Endothelial cell of umbilical vein (primary cell): ENCODE measurements at regions not wholly inside any gene's neighbourhood (a gene's known extent, or its start where the extent isn't known, plus 50 kb on each side); places are given as distances from the start of the nearest gene placed in this dataset.

Experiments
- BruUV-seq: library from RNA; stranded (reverse); fragments of 400-500 nt; replicated peaks from 2 replicates; lab custom pipeline; 2021; lab: Mats Ljungman, UMichigan
- CTCF ChIA-PET: fragments of 300-600, 350-600 bp; sonication (Branson Sonifier 250); formaldehyde crosslinking; loops from one replicate; lab custom pipeline; 2021; ENCODE audit warnings: antibody characterized with exemption, inconsistent platforms; lab: Charles Lee
- POLR2A ChIA-PET: fragments of 300-600, 350-600 bp; sonication (Branson Sonifier 250); formaldehyde crosslinking; loops from one replicate; lab custom pipeline; 2021; ENCODE audit warnings: antibody characterized with exemption, inconsistent platforms; lab: Charles Lee
- DNase-seq: peaks from one replicate; pipeline ENCODE4 v3.0.0-alpha.2; 2011; ENCODE audit warnings: low read depth, low spot score
- FAIRE-seq: peaks from 2 replicates; lab custom pipeline; 2011; peaks lifted over from hg19 to GRCh38; lab: Jason Lieb, UNC
- H2AFZ ChIP-seq: 2 replicates; pipeline ENCODE4 v1.6.0; 2012; ENCODE audit warnings: low read depth, low read length, control low read depth, inconsistent platforms
- H3K27ac ChIP-seq: 2 replicates; pipeline ENCODE4 v1.5.1; 2011; ENCODE audit warnings: low read depth, mild to moderate bottlenecking, control low read depth, low read length, moderate library complexity; ENCODE audit not compliant: insufficient read depth
- H3K27me3 ChIP-seq, 2 experiments: 2 replicates each; pipeline versions ENCODE4 v1.6.0 to v1.6.1; 2011; ENCODE audit warnings: low read length in 2 of 2, mixed read lengths in 1 of 2; ENCODE audit not compliant: control insufficient read depth in 2 of 2, insufficient read depth in 2 of 2
- H3K36me3 ChIP-seq, 2 experiments: 2 replicates in 1 of 2; 3 replicates in 1 of 2; pipeline ENCODE4 v1.5.1; 2011; ENCODE audit warnings: low read length in 2 of 2, mild to moderate bottlenecking in 1 of 2, moderate library complexity in 1 of 2; ENCODE audit not compliant: control insufficient read depth in 2 of 2, insufficient read depth in 2 of 2; ENCODE audit errors: extremely low read depth in 1 of 2
- H3K4me1 ChIP-seq: 3 replicates; pipeline ENCODE4 v1.5.1; 2011; ENCODE audit warnings: mild to moderate bottlenecking, low read length; ENCODE audit not compliant: control insufficient read depth, insufficient read depth; ENCODE audit errors: extremely low read depth
- H3K4me2 ChIP-seq: 2 replicates; pipeline ENCODE4 v1.6.1; 2011; ENCODE audit warnings: low read length, control low read depth, mixed read lengths; ENCODE audit not compliant: insufficient read depth
- H3K4me3 ChIP-seq, 3 experiments: fragments of 200-600 bp in 1 of 3; sonication (generic), shearing (Covaris generic) in 1 of 3; replicated peaks in 1 of 3; 2 replicates each; pipeline ENCODE4 v1.5.1; 2011 to 2016; ENCODE audit warnings: control low read depth in 3 of 3, low read length in 3 of 3, mild to moderate bottlenecking in 2 of 3, inconsistent platforms in 1 of 3, low read depth in 1 of 3, moderate library complexity in 1 of 3; ENCODE audit not compliant: insufficient read depth in 1 of 3
- H3K79me2 ChIP-seq: 2 replicates; pipeline ENCODE4 v1.6.0; 2012; ENCODE audit warnings: low read length, inconsistent platforms; ENCODE audit not compliant: control insufficient read depth, insufficient read depth
- H3K9ac ChIP-seq: replicated peaks from 2 replicates; pipeline ENCODE3; 2011; ENCODE audit warnings: low read length, control low read depth; ENCODE audit not compliant: insufficient read depth; ENCODE audit errors: extremely low read depth
- H3K9me1 ChIP-seq: replicated peaks from 3 replicates; pipeline ENCODE4 v1.6.0; 2011; ENCODE audit warnings: mild to moderate bottlenecking, low read length; ENCODE audit not compliant: control insufficient read depth, insufficient read depth; ENCODE audit errors: extremely low read depth
- H3K9me3 ChIP-seq: replicated peaks from 2 replicates; pipeline ENCODE4 v1.5.1; 2012; ENCODE audit warnings: low read length, inconsistent platforms; ENCODE audit not compliant: control insufficient read depth, insufficient read depth
- H4K20me1 ChIP-seq: replicated peaks from 2 replicates; pipeline ENCODE3; 2011; ENCODE audit warnings: mild to moderate bottlenecking, low read length; ENCODE audit not compliant: control insufficient read depth, insufficient read depth; ENCODE audit errors: extremely low read depth
- EZH2 ChIP-seq: IDR thresholded peaks from 2 replicates; pipeline ENCODE4 v1.6.1; 2012; ENCODE audit warnings: borderline replicate concordance, low read depth, mild to moderate bottlenecking, moderate library complexity, low read length, inconsistent platforms; ENCODE audit not compliant: severe bottlenecking
- FOS ChIP-seq: IDR thresholded peaks from 2 replicates; pipeline ENCODE4 v1.6.1; 2011; ENCODE audit warnings: mild to moderate bottlenecking, low read length, moderate library complexity, borderline replicate concordance; ENCODE audit not compliant: insufficient read depth
- GATA2 ChIP-seq: IDR thresholded peaks from 2 replicates; pipeline ENCODE4 v1.7.0; 2011; ENCODE audit warnings: low read depth, mild to moderate bottlenecking, moderate library complexity, mixed read lengths, low read length; ENCODE audit not compliant: insufficient read length, insufficient read depth
- JUN ChIP-seq: IDR thresholded peaks from 2 replicates; pipeline ENCODE4 v1.6.1; 2011; ENCODE audit warnings: borderline replicate concordance, low read depth; ENCODE audit not compliant: insufficient read length, insufficient read depth
- MYC ChIP-seq: IDR thresholded peaks from one replicate; pipeline ENCODE4 v1.6.1; 2011; ENCODE audit warnings: mild to moderate bottlenecking, low read depth, low read length
- POLR2A ChIP-seq: IDR thresholded peaks from 2 replicates; pipeline ENCODE4 v1.6.1; 2012; ENCODE audit warnings: low read depth, mild to moderate bottlenecking, control low read depth, low read length
- POLR2AphosphoS5 ChIP-seq: IDR thresholded peaks from 2 replicates; pipeline ENCODE4 v1.6.1; 2012; ENCODE audit warnings: low read depth, mild to moderate bottlenecking, control low read depth, low read length, moderate library complexity; ENCODE audit not compliant: insufficient read depth
- dilution Hi-C: fragments of 300-500 bp; cut with MboI; formaldehyde crosslinking; loops from one replicate; pipeline ENCODE4 v1.15.0; 2019; ENCODE audit warnings: low sequenced_read_pairs; ENCODE audit not compliant: extremely low pct_ligation_motif_present
- intact Hi-C: fragments of 100-400 bp; cut with micrococcal nuclease; formaldehyde crosslinking; loops from one replicate; pipeline ENCODE4 v1.10.0; 2022
- TF ChIP-seq, protein P1 (sequence below): IDR thresholded peaks from 2 replicates; pipeline ENCODE4 v1.6.1; 2011; ENCODE audit not compliant: insufficient read depth, insufficient read length
- TF ChIP-seq, protein P2 (sequence below), 2 donors: IDR thresholded peaks; 1 replicate in 1 of 2; 2 replicates in 1 of 2; pipeline ENCODE4 v1.5.1; 2011; ENCODE audit warnings: low read length in 2 of 2, mild to moderate bottlenecking in 2 of 2, moderate library complexity in 2 of 2, control low read depth in 1 of 2, inconsistent platforms in 1 of 2, low read depth in 1 of 2; ENCODE audit not compliant: insufficient read depth in 1 of 2; ENCODE audit errors: extremely low read depth in 1 of 2

DNA sequence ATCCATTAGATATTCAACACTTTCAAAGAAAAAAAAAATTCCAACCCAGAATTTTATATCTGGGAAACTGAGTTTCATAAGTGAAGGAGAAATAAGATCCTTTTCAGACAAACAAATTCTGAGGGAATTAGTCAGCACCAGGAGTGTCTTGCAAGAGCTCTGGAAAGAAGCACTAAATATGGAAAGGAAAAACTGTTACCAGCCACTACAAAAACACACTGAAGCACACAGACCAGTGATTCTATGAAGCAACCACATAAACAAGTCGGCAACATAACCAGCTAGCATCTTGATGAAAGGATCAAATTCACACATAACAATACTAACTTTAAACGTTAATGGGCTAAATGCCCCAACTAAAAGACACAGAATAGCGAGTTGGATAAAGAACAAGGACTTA is 368.4 kb upstream of the MIR17HG start:
- H3K4me3 ChIP-seq, result no peak overlapping the region
- FAIRE-seq (no peak), DNase-seq (no peak)
- H3K27ac ChIP-seq, result no peak overlapping the region
- ChIA-PET POLR2A (no interaction called here), CTCF (no interaction called here)
- no peaks in the 10 kb centered on the region for H3K36me3 ChIP-seq
- no TSS peak for BruUV-seq
- no peak overlapping the region for H3K9ac ChIP-seq
- no peaks in the 10 kb centered on the region for H4K20me1 ChIP-seq
- no peaks in the 10 kb centered on the region for H3K9me1 ChIP-seq
- no peaks in the 10 kb centered on the region for H3K9me3 ChIP-seq
- dilution Hi-C loops (no loop called here), intact Hi-C loops (no loop called here)
- no peak for TF ChIP-seq POLR2A
- TF ChIP-seq, protein P1, sequence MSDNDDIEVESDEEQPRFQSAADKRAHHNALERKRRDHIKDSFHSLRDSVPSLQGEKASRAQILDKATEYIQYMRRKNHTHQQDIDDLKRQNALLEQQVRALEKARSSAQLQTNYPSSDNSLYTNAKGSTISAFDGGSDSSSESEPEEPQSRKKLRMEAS, result no peak
- H3K4me1 ChIP-seq, result no peaks in the 10 kb centered on the region
- no peak overlapping the region for H2AFZ ChIP-seq
- H3K27me3 ChIP-seq, result no peaks in the 10 kb centered on the region
- H3K4me2 ChIP-seq, result no peak overlapping the region
- no peaks in the 10 kb centered on the region for H3K79me2 ChIP-seq

DNA sequence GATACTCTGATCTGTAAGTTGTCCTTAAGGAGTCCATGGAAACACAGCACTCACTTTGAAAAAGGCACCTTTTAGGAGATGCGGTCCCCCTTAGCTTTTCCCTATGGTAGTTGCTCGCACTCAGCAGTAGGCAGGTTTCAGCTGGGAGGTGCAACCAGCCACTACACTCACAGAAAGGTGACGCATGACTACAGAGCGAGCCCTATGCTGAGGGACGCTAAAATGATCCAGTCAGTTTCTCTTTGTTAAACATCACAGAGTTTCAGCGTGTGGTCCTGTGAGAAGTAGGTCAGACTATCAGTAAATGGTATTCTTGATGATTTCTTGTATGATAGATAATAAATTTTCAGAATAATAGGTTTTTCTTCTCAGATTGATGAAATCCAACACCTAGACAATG is 362.7 kb upstream of the MIR17HG start:
- Histone ChIP-seq H3K27me3 (no peaks in the 10 kb centered on the region), H3K9ac (no peak overlapping the region), H3K4me1 (no peaks in the 10 kb centered on the region), H4K20me1 (no peaks in the 10 kb centered on the region), H3K9me1 (no peaks in the 10 kb centered on the region), H3K27ac (no peak overlapping the region), H2AFZ (no peak overlapping the region), H3K79me2 (no peaks in the 10 kb centered on the region), H3K4me2 (no peak overlapping the region), H3K36me3 (no peaks in the 10 kb centered on the region), H3K9me3 (no peaks in the 10 kb centered on the region), H3K4me3 (no peak overlapping the region)
- dilution Hi-C loops, result no loop called here
- no peak for DNase-seq
- ChIA-PET POLR2A (no interaction called here), CTCF (no interaction called here)
- no peak for FAIRE-seq
- TF ChIP-seq FOS (no peak), JUN (no peak), POLR2AphosphoS5 (no peak), EZH2 (no peak), GATA2 (no peak), MYC (no peak), POLR2A (no peak)
- TF ChIP-seq, protein P2, sequence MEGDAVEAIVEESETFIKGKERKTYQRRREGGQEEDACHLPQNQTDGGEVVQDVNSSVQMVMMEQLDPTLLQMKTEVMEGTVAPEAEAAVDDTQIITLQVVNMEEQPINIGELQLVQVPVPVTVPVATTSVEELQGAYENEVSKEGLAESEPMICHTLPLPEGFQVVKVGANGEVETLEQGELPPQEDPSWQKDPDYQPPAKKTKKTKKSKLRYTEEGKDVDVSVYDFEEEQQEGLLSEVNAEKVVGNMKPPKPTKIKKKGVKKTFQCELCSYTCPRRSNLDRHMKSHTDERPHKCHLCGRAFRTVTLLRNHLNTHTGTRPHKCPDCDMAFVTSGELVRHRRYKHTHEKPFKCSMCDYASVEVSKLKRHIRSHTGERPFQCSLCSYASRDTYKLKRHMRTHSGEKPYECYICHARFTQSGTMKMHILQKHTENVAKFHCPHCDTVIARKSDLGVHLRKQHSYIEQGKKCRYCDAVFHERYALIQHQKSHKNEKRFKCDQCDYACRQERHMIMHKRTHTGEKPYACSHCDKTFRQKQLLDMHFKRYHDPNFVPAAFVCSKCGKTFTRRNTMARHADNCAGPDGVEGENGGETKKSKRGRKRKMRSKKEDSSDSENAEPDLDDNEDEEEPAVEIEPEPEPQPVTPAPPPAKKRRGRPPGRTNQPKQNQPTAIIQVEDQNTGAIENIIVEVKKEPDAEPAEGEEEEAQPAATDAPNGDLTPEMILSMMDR (IDR thresholded peaks at IDR 0.05; ENCODE audit: extremely low read depth in 1 of 2, insufficient read depth in 1 of 2, low read depth in 1 of 2, low read length in 2 of 2), result no peak
- TF ChIP-seq, protein P1, result no peak
- intact Hi-C loops, result no loop called here
- BruUV-seq, result no TSS peak
